Fibroblast of lung (primary cell): ENCODE measurements at regions not wholly inside any gene's neighbourhood (a gene's known extent, or its start where the extent isn't known, plus 50 kb on each side); places are given as distances from the start of the nearest gene placed in this dataset.

Experiments
- EZH2 ChIP-seq: IDR thresholded peaks from 2 replicates; pipeline ENCODE4 v1.5.1; 2012; ENCODE audit warnings: low read length, control low read depth, mild to moderate bottlenecking; ENCODE audit errors: missing control alignments
- TF ChIP-seq, protein P1 (sequence below), 2 donors: IDR thresholded peaks in 1 of 2; conservative IDR thresholded peaks in 1 of 2; 1 replicate in 1 of 2; 2 replicates in 1 of 2; pipeline ENCODE4 v1.5.1; 2011 to 2012; ENCODE audit warnings: low read length in 2 of 2, control low read depth in 1 of 2, inconsistent platforms in 1 of 2, low read depth in 1 of 2, mild to moderate bottlenecking in 1 of 2

DNA sequence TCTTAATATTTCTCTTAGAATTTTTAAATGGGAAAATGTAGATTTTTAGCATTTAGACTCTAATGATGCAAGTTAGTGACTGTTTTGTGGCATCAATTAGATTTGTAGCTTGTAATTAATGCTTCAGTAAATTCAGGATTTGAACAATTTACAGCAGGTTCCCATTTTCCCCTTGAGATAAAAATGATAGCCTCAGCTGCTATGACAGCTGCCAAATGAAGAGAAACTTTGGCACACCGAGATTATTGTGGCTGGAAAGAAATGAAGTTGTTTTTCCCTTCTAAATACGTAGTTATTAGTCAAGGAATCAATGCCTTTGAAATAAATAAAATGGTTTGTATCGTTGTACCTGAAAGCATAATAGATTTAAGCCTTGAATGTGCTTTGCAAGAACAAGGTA is 206.4 kb upstream of the P2RY1 start:
- TF ChIP-seq, protein P1, sequence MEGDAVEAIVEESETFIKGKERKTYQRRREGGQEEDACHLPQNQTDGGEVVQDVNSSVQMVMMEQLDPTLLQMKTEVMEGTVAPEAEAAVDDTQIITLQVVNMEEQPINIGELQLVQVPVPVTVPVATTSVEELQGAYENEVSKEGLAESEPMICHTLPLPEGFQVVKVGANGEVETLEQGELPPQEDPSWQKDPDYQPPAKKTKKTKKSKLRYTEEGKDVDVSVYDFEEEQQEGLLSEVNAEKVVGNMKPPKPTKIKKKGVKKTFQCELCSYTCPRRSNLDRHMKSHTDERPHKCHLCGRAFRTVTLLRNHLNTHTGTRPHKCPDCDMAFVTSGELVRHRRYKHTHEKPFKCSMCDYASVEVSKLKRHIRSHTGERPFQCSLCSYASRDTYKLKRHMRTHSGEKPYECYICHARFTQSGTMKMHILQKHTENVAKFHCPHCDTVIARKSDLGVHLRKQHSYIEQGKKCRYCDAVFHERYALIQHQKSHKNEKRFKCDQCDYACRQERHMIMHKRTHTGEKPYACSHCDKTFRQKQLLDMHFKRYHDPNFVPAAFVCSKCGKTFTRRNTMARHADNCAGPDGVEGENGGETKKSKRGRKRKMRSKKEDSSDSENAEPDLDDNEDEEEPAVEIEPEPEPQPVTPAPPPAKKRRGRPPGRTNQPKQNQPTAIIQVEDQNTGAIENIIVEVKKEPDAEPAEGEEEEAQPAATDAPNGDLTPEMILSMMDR (conservative IDR thresholded peaks at IDR 0.05 in 1 of 2, IDR thresholded peaks at IDR 0.05 in 1 of 2; ENCODE audit: low read depth in 1 of 2, low read length in 2 of 2), result no peak
- no peak for TF ChIP-seq EZH2
